ENCODE measurements at regions not wholly inside any gene's neighbourhood (a gene's known extent, or its start where the extent isn't known, plus 50 kb on each side); places are given as distances from the start of the nearest gene placed in this dataset.

GRCh38 chr6:156440688-156441087, 336.5 kb upstream of the ARID1B start:
- TF ChIP-seq CTCF (IDR thresholded peaks at IDR 0.05) (no peak), POLR2A (IDR thresholded peaks at IDR 0.05) (no peak)

Data from stomach (tissue), 4 donors.